GM12878 (cell line): ENCODE measurements at regions not wholly inside any gene's neighbourhood (a gene's known extent, or its start where the extent isn't known, plus 50 kb on each side); places are given as distances from the start of the nearest gene placed in this dataset.

Experiments
- ATAC-seq: fragments of 200-7000 bp; cut with Tn5 transposase; 3 replicates; pipeline ENCODE4 v1.9.1; 2020; ENCODE audit warnings: mild to moderate bottlenecking, moderate library complexity
- BruUV-seq: library from RNA; stranded (reverse); fragments of 400-500 nt; replicated peaks from 2 replicates; lab custom pipeline; 2021; lab: Mats Ljungman, UMichigan
- CTCF ChIA-PET: fragments of 300-600 bp; sonication (Branson Sonifier 250); formaldehyde crosslinking; extraction: SDS; loops from one replicate; lab custom pipeline; 2021; ENCODE audit warnings: inconsistent platforms; lab: Yijun Ruan, JAX
- POLR2A ChIA-PET: fragments of 350-600 bp; formaldehyde crosslinking; extraction: SDS; loops from one replicate; lab custom pipeline; 2021; ENCODE audit warnings: inconsistent platforms; lab: Charles Lee
- RAD21 ChIA-PET: fragments of 300-600 bp; sonication (Branson Sonifier 250); formaldehyde crosslinking; loops from one replicate; lab custom pipeline; 2023; ENCODE audit warnings: antibody characterized with exemption; ENCODE audit not compliant: unreplicated experiment; lab: Charles Lee
- SMC1A ChIA-PET: fragments of 300-600 bp; sonication (Branson Sonifier 250); formaldehyde crosslinking; loops from one replicate; lab custom pipeline; 2023; ENCODE audit not compliant: unreplicated experiment, uncharacterized antibody; lab: Charles Lee
- DNase-seq: peaks from one replicate; pipeline ENCODE4 v3.0.0-alpha.2; 2011; ENCODE audit warnings: low read depth, low spot score
- FAIRE-seq: peaks from 3 replicates; lab custom pipeline; 2011; peaks lifted over from hg19 to GRCh38; lab: Jason Lieb, UNC
- H2AFZ ChIP-seq: 2 replicates; pipeline ENCODE4 v1.6.0; 2011; ENCODE audit warnings: low read depth, low read length, control low read depth; ENCODE audit not compliant: control insufficient read depth
- H3K27ac ChIP-seq: 2 replicates; pipeline ENCODE4 v1.5.1; 2011; ENCODE audit warnings: control low read depth; ENCODE audit not compliant: control insufficient read depth, insufficient read depth
- H3K27me3 ChIP-seq, 2 experiments: replicated peaks in 1 of 2; 2 replicates each; pipeline versions ENCODE4 v1.6.0 to v1.6.1; 2011; ENCODE audit warnings: low read length in 1 of 2; ENCODE audit not compliant: control insufficient read depth in 2 of 2, insufficient read depth in 2 of 2
- H3K36me3 ChIP-seq, 2 experiments: 2 replicates each; pipeline ENCODE4 v1.5.1; 2011; ENCODE audit warnings: low read length in 1 of 2; ENCODE audit not compliant: control insufficient read depth in 2 of 2, insufficient read depth in 2 of 2
- H3K4me1 ChIP-seq: 2 replicates; pipeline ENCODE4 v1.6.1; 2011; ENCODE audit warnings: mild to moderate bottlenecking, low read length, moderate library complexity, mixed read lengths; ENCODE audit not compliant: control insufficient read depth, insufficient read depth
- H3K4me2 ChIP-seq: 2 replicates; pipeline ENCODE4 v1.6.0; 2011; ENCODE audit warnings: control low read depth; ENCODE audit not compliant: control insufficient read depth, insufficient read depth
- H3K4me3 ChIP-seq: fragments of 200-600 bp; sonication (generic); 2 replicates; pipeline ENCODE4 v1.5.1; 2016
- H3K79me2 ChIP-seq: 2 replicates; pipeline ENCODE4 v1.6.0; 2011; ENCODE audit warnings: low read length; ENCODE audit not compliant: control insufficient read depth, insufficient read depth
- H3K9ac ChIP-seq: 2 replicates; pipeline ENCODE4 v1.8.0; 2011; ENCODE audit warnings: low read length, control low read depth, mixed read lengths; ENCODE audit not compliant: control insufficient read depth, insufficient read depth
- H3K9me3 ChIP-seq: replicated peaks from 3 replicates; pipeline ENCODE4 v1.5.1; 2011; ENCODE audit warnings: mild to moderate bottlenecking, low read length; ENCODE audit not compliant: control insufficient read depth, insufficient read depth
- H4K20me1 ChIP-seq: 2 replicates; pipeline ENCODE4 v1.6.0; 2011; ENCODE audit not compliant: control insufficient read depth, insufficient read depth
- BMI1 ChIP-seq: fragments of 450-650 bp; IDR thresholded peaks from 2 replicates; pipeline ENCODE4 v1.6.1; 2016; ENCODE audit warnings: mild to moderate bottlenecking, moderate library complexity, borderline replicate concordance
- CHD4 ChIP-seq: fragments of 200-600 bp; sonication (generic); IDR thresholded peaks from 2 replicates; pipeline ENCODE4 v1.6.1; 2016; ENCODE audit warnings: mild to moderate bottlenecking
- FOXK2 ChIP-seq: fragments of 450-650 bp; IDR thresholded peaks from 2 replicates; pipeline ENCODE4 v1.6.1; 2017; ENCODE audit warnings: mild to moderate bottlenecking, moderate library complexity
- GABPA ChIP-seq: IDR thresholded peaks from 2 replicates; pipeline ENCODE4 v1.6.1; 2014; ENCODE audit warnings: antibody characterized with exemption, low read depth, mild to moderate bottlenecking, inconsistent platforms
- IKZF2 ChIP-seq, 2 experiments: fragments of 450-650 bp; IDR thresholded peaks; 2 replicates each; pipeline ENCODE4 v1.6.1; 2017; ENCODE audit warnings: mild to moderate bottlenecking in 2 of 2, moderate library complexity in 2 of 2
- KAT2A ChIP-seq: conservative IDR thresholded peaks from 2 replicates; pipeline ENCODE4 v1.6.1; 2011; ENCODE audit warnings: low read depth, low read length; ENCODE audit not compliant: control insufficient read depth
- MLLT1 ChIP-seq: fragments of 450-650 bp; IDR thresholded peaks from 2 replicates; pipeline ENCODE4 v1.6.1; 2016; ENCODE audit warnings: mild to moderate bottlenecking
- NBN ChIP-seq: fragments of 450-650 bp; IDR thresholded peaks from 2 replicates; pipeline ENCODE4 v1.6.1; 2016
- POLR2A ChIP-seq: IDR thresholded peaks from 2 replicates; pipeline ENCODE4 v1.6.1; 2011; ENCODE audit warnings: low read depth, mild to moderate bottlenecking, low read length
- SP1 ChIP-seq: IDR thresholded peaks from one replicate; pipeline ENCODE4 v1.6.1; 2011; ENCODE audit warnings: low read depth, low read length
- SREBF1 ChIP-seq: IDR thresholded peaks from 2 replicates; pipeline ENCODE4 v1.6.1; 2012; ENCODE audit warnings: mild to moderate bottlenecking, low read length
- WGBS: methylation state at CpG from one replicate; pipeline ENCODE4 v1.1.6; 2016; ENCODE audit warnings: low lambda C conversion rate; ENCODE audit not compliant: insufficient replicate concordance, insufficient coverage; ENCODE audit errors: missing lambda C conversion rate; 5-methylcytosine and 5-hydroxymethylcytosine counted together
- in situ Hi-C: fragments of 300-500 bp; cut with MboI; formaldehyde crosslinking; loops from 9 replicates; pipeline ENCODE4 v1.14.3; 2018; ENCODE audit warnings: mixed read lengths
- intact Hi-C: fragments of 100-400 bp; cut with micrococcal nuclease; formaldehyde crosslinking; loops from one replicate; pipeline ENCODE4 v1.14.2; 2022; ENCODE audit not compliant: unreplicated experiment
- TF ChIP-seq, protein P1 (sequence below): fragments of 450-650 bp; IDR thresholded peaks from 2 replicates; pipeline ENCODE4 v1.6.1; 2016; ENCODE audit warnings: mild to moderate bottlenecking
- TF ChIP-seq, protein P2 (sequence below): fragments of 450-650 bp; IDR thresholded peaks from 2 replicates; pipeline ENCODE4 v1.6.1; 2017; ENCODE audit warnings: mild to moderate bottlenecking, moderate library complexity
- TF ChIP-seq, protein P3 (sequence below): fragments of 450-650 bp; IDR thresholded peaks from 2 replicates; pipeline ENCODE4 v1.6.1; 2017; ENCODE audit warnings: mild to moderate bottlenecking, moderate library complexity

GRCh38 chr4:3665360-3665891 is 100.8 kb upstream of the ADRA2C start (continued):
- TF ChIP-seq SP1: no peak
- no peak for TF ChIP-seq SREBF1
- no peak for TF ChIP-seq KAT2A

DNA sequence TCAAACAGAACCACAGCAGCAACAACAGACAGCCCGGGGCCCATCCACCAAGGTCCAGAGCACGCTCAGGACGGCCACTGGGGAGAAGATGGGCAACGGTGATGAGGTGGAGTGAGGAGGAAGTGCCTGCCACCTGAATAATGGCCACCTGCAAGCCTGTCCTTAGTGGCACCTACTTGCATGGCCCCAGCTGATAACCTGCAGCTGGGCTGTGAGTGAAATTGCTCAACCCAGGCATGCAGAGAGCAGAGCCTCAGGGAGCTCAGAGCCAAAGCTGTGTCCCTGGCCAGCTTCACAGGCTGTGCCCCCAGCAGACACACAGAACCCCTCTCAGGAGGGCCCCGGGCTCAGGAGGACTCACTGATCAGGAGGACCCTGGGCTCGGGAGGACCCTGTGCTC is 102.4 kb upstream of the ADRA2C start:
- SMC1A ChIA-PET: no interaction called here
- no peak overlapping the region for H3K4me3 ChIP-seq
- WGBS: 21% methylated on average over 6 of the region's 6 CpGs
- FAIRE-seq (no peak), ATAC-seq (no peak), DNase-seq (no peak)
- RAD21 ChIA-PET: no interaction called here
- H3K27me3 ChIP-seq: peaks cover 0 to 4% of the 10 kb centered on the region in 2 experiments; a peak in 2 of 4 replicates
- H3K27ac ChIP-seq: no peak overlapping the region
- no peaks in the 10 kb centered on the region for H3K36me3 ChIP-seq
- BruUV-seq: no TSS peak
- no peaks in the 10 kb centered on the region for H4K20me1 ChIP-seq
- no peak overlapping the region for H2AFZ ChIP-seq
- H3K9ac ChIP-seq: no peak overlapping the region
- H3K79me2 ChIP-seq: no peaks in the 10 kb centered on the region
- H3K4me1 ChIP-seq: no peaks in the 10 kb centered on the region
- no peak overlapping the region for H3K4me2 ChIP-seq
- in situ Hi-C loops (no loop called here), intact Hi-C loops (no loop called here)
- CTCF ChIA-PET: no interaction called here
- no peaks in the 10 kb centered on the region; the same call in 2 of the 3 replicates for H3K9me3 ChIP-seq
- POLR2A ChIA-PET: no interaction called here
- TF ChIP-seq, protein P1, sequence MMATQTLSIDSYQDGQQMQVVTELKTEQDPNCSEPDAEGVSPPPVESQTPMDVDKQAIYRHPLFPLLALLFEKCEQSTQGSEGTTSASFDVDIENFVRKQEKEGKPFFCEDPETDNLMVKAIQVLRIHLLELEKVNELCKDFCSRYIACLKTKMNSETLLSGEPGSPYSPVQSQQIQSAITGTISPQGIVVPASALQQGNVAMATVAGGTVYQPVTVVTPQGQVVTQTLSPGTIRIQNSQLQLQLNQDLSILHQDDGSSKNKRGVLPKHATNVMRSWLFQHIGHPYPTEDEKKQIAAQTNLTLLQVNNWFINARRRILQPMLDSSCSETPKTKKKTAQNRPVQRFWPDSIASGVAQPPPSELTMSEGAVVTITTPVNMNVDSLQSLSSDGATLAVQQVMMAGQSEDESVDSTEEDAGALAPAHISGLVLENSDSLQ: no peak
- TF ChIP-seq, protein P2, sequence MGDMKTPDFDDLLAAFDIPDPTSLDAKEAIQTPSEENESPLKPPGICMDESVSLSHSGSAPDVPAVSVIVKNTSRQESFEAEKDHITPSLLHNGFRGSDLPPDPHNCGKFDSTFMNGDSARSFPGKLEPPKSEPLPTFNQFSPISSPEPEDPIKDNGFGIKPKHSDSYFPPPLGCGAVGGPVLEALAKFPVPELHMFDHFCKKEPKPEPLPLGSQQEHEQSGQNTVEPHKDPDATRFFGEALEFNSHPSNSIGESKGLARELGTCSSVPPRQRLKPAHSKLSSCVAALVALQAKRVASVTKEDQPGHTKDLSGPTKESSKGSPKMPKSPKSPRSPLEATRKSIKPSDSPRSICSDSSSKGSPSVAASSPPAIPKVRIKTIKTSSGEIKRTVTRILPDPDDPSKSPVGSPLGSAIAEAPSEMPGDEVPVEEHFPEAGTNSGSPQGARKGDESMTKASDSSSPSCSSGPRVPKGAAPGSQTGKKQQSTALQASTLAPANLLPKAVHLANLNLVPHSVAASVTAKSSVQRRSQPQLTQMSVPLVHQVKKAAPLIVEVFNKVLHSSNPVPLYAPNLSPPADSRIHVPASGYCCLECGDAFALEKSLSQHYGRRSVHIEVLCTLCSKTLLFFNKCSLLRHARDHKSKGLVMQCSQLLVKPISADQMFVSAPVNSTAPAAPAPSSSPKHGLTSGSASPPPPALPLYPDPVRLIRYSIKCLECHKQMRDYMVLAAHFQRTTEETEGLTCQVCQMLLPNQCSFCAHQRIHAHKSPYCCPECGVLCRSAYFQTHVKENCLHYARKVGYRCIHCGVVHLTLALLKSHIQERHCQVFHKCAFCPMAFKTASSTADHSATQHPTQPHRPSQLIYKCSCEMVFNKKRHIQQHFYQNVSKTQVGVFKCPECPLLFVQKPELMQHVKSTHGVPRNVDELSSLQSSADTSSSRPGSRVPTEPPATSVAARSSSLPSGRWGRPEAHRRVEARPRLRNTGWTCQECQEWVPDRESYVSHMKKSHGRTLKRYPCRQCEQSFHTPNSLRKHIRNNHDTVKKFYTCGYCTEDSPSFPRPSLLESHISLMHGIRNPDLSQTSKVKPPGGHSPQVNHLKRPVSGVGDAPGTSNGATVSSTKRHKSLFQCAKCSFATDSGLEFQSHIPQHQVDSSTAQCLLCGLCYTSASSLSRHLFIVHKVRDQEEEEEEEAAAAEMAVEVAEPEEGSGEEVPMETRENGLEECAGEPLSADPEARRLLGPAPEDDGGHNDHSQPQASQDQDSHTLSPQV: no peak
- TF ChIP-seq SP1: no peak
- no peak for TF ChIP-seq CHD4
- no peak for TF ChIP-seq BMI1
- TF ChIP-seq, protein P3, sequence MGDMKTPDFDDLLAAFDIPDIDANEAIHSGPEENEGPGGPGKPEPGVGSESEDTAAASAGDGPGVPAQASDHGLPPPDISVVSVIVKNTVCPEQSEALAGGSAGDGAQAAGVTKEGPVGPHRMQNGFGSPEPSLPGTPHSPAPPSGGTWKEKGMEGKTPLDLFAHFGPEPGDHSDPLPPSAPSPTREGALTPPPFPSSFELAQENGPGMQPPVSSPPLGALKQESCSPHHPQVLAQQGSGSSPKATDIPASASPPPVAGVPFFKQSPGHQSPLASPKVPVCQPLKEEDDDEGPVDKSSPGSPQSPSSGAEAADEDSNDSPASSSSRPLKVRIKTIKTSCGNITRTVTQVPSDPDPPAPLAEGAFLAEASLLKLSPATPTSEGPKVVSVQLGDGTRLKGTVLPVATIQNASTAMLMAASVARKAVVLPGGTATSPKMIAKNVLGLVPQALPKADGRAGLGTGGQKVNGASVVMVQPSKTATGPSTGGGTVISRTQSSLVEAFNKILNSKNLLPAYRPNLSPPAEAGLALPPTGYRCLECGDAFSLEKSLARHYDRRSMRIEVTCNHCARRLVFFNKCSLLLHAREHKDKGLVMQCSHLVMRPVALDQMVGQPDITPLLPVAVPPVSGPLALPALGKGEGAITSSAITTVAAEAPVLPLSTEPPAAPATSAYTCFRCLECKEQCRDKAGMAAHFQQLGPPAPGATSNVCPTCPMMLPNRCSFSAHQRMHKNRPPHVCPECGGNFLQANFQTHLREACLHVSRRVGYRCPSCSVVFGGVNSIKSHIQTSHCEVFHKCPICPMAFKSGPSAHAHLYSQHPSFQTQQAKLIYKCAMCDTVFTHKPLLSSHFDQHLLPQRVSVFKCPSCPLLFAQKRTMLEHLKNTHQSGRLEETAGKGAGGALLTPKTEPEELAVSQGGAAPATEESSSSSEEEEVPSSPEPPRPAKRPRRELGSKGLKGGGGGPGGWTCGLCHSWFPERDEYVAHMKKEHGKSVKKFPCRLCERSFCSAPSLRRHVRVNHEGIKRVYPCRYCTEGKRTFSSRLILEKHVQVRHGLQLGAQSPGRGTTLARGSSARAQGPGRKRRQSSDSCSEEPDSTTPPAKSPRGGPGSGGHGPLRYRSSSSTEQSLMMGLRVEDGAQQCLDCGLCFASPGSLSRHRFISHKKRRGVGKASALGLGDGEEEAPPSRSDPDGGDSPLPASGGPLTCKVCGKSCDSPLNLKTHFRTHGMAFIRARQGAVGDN: no peak
- no peak for TF ChIP-seq NBN
- no peak for TF ChIP-seq MLLT1
- no peak for TF ChIP-seq POLR2A
- TF ChIP-seq FOXK2: no peak
- TF ChIP-seq GABPA: no peak
- no peak for TF ChIP-seq IKZF2 (IDR thresholded peaks at IDR 0.05)
